ENCODE measurements at regions not wholly inside any gene's neighbourhood (a gene's known extent, or its start where the extent isn't known, plus 50 kb on each side); places are given as distances from the start of the nearest gene placed in this dataset.

DNA sequence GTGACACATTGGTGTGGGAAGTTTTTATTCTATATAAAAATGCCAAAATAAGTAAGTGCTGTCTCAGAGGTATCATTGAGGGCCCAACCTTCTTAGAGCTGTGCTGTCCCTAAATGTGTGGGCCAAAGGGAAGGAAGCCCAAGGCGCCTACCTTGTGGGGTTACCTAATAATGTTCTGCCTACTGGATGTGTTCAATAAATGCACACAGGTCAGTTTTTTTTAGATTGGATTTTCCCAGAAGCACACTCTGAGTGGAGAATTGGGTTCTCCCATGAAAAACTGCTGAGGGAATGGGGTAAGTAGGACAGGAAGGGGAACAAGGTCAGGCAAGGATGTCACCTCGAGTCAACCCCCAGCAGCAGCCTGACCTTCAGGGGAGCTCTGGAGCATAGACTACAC lies 168.7 kb upstream of the FRMD4B start:
- Mint-ChIP-seq H3K27me3 (no peaks in the 10 kb centered on the region), H3K36me3 (ENCODE audit: low read depth) (no peaks in the 10 kb centered on the region), H3K27ac (no peak overlapping the region), H3K4me1 (no peaks in the 10 kb centered on the region), H3K9me3 (no peaks in the 10 kb centered on the region), H3K4me3 (no peak overlapping the region)
- ChIA-PET POLR2A (no interaction called here), CTCF (no interaction called here)
- no peak for DNase-seq

DNA sequence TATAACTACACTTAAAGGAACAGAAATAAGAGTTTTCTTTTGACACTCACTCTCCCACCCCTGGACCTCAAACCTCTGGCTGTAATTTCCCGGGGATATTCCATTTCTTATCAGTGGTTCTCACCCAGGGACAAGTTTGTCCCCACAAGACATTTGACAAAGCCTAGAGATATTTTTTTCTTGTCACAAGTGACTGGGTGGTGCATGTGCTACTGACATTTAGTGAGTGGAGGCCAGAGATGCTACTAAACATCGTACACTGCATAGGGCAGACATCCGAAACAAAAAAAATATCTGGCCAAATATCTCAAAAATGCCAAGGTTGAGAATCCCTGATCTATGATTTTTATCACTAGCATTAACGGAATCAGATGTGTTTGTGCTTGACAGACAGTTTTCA lies 168.0 kb upstream of the FRMD4B start:
- DNase-seq: no peak
- no peaks in the 10 kb centered on the region for H3K4me1 Mint-ChIP-seq
- H3K9me3 Mint-ChIP-seq: no peaks in the 10 kb centered on the region
- H3K27ac Mint-ChIP-seq: no peak overlapping the region
- no peaks in the 10 kb centered on the region for H3K27me3 Mint-ChIP-seq
- ChIA-PET POLR2A (no interaction called here), CTCF (no interaction called here)
- H3K36me3 Mint-ChIP-seq (ENCODE audit: low read depth): no peaks in the 10 kb centered on the region
- H3K4me3 Mint-ChIP-seq: no peak overlapping the region

DNA sequence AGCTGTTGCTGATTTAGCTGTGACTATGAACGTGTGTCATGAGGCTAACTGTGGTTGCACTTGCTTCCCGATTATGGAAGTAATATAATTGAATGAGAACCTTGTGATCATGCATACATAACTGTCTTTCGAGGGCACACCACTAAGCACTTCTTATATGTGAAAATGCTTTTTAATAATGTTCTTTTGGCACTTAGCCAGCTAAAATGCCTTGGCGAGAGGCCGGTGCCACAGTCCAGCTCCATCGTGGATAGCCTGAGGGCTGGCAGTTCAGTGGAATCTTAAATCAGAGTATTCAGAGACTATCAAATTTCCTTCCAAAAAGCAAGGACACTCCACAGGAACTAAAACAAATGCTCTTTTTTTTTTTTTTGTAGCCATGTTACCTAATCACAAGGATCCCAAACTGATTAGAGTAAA lies 161.6 kb upstream of the FRMD4B start:
- no peaks in the 10 kb centered on the region for H3K9me3 Mint-ChIP-seq
- ChIA-PET POLR2A (no interaction called here), CTCF (no interaction called here)
- H3K4me1 Mint-ChIP-seq: no peaks in the 10 kb centered on the region
- no peak for DNase-seq
- H3K4me3 Mint-ChIP-seq: no peak overlapping the region
- peaks cover 14% of the 10 kb centered on the region for H3K27me3 Mint-ChIP-seq
- no peak overlapping the region for H3K27ac Mint-ChIP-seq
- no peaks in the 10 kb centered on the region for H3K36me3 Mint-ChIP-seq (ENCODE audit: low read depth)

DNA sequence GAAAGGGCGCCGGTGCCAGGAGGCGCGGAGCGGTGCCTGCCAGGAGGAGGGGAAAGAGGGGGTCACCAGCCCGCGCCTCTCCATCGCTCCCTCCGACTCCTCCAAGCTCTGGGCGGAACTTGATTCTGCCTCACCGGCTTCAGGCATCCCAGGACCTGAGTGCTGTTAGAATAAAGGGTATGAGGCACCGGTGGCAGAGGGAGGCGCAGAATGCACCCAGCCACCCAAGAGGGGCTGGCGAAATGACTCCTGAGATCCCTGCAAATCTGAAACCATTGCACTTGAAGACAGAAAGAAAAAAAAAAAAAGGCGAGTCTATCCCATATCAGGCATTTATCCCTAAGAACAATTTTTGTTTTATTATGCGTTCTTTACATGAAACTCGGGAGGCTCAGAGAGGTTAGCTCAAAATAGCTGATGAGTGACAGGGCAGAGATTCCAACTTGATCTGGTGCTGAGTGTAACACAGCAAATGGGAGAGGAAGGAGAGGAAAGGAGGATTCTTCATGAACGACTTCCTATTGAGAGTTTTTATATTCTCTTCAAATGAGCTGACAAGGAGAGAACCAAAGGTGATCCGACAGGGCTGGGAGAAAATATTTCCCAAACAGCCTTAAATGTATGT lies 157.0 kb upstream of the FRMD4B start:
- peaks cover 40% of the 10 kb centered on the region for H3K27me3 Mint-ChIP-seq
- no peak overlapping the region for H3K27ac Mint-ChIP-seq
- H3K9me3 Mint-ChIP-seq: no peaks in the 10 kb centered on the region
- no peak overlapping the region for H3K4me3 Mint-ChIP-seq
- ChIA-PET POLR2A (no interaction called here), CTCF (no interaction called here)
- H3K4me1 Mint-ChIP-seq: peaks cover 2% of the 10 kb centered on the region
- DNase-seq: no peak
- no peaks in the 10 kb centered on the region for H3K36me3 Mint-ChIP-seq (ENCODE audit: low read depth)

DNA sequence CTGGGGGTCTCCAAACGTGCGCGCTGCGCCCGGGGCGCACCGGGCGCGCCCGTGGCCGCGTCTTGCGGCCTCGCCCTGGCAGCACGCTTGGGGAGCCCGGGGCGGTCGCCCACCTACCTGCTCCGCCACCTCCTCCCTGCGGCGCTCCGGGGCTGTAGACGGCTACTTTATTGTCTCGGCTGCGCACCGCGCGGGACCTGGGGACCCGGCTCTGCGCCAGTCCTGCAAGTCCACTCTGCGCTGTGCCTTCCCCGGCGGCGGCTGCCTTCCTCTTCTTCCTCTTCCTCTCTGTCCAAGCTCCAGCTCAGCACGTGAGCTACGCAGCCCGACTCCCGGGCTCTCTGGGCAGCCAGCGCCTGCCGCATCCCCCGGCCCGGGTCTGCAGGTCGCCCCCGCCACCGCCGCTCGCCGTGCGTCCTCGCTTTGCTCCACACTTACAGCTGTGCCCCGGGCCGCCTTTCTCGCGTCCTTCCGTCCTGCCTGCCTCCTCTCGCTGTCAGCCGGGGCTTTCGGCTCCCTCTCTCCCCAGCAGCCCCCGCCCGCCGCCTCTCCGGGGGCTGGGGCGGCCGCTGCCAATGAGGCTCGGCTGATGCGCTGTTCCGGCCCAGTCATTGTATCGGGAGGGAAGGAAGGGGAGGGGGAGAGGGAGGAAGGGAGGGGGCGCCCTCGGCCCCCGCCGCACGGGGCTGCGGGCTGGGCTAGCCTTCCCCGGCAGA lies 156.4 kb upstream of the FRMD4B start:
- Mint-ChIP-seq H3K27me3 (peaks cover 42% of the 10 kb centered on the region), H3K27ac (no peak overlapping the region)

DNA sequence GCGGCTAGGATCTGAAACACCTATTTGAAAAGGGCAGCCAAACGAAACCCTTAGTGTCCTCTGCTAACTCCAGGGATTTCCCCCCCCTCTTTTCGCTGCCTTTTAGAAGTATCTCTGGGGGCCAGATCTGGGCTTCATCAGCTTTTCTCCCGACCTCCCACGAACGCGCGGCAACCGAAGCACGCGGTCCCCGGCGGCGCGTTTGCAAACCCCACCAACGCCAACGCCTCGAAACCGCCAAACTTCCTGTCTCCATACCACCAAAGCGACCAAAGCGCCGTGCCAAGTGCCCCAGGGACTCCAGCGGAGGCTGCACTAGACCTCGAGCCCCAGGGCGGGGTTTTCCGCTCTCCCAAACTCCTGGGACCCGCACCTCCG lies 155.8 kb upstream of the FRMD4B start:
- CTCF ChIA-PET: no interaction called here

More for the DNA sequence above, 156.4 kb upstream of the FRMD4B start:
- no peak overlapping the region for H3K4me3 Mint-ChIP-seq
- no peaks in the 10 kb centered on the region for H3K9me3 Mint-ChIP-seq
- no peaks in the 10 kb centered on the region for H3K36me3 Mint-ChIP-seq (ENCODE audit: low read depth)
- CTCF ChIA-PET: no interaction called here
- POLR2A ChIA-PET: no interaction called here
- no peak for DNase-seq
- H3K4me1 Mint-ChIP-seq: peaks cover 2% of the 10 kb centered on the region

DNA sequence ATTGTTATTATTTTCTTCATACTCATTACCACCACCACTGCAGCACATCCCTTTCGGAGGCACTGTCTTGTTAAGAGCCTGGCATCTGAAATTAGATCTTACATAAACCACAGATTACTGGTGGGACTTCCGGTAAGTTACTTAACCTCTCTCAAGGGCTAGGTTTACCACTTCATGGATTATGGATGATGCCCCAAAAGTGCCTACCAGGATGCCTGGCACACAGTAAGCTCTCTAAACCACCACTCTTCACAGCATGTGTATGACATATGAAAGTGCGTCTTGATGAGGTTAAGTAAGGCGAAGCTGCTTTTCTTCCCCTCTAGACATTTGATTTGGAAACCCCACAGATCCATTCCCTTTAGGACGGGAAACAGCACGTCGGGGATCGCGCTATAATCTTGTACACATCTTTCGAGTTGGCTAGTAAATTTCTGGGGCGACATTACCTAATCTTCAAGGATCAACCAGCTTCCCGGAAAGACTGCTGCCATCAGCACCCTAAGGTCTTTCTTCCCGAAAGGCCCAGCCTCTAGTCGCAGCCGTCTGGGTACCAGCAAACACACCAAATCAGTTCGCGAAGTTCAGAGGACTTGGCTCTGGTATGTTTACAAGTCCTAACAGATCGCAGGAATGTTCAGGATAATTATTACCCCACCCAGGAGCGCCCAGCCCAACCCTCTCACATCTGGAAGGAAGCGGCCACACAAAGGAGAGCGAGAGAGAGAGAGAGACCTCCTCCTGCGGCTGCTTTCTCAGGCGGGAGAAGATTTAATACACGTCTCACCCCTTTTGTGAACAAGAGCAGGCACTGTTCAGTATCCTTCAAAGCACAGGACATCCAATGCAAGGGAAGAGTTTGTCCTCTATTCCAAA lies 155.1 kb upstream of the FRMD4B start:
- H3K9me3 Mint-ChIP-seq: no peaks in the 10 kb centered on the region
- CTCF ChIA-PET: no interaction called here
- H3K27ac Mint-ChIP-seq: no peak overlapping the region
- H3K4me1 Mint-ChIP-seq: peaks cover 2% of the 10 kb centered on the region
- POLR2A ChIA-PET: no interaction called here
- no peaks in the 10 kb centered on the region for H3K36me3 Mint-ChIP-seq (ENCODE audit: low read depth)
- H3K4me3 Mint-ChIP-seq: no peak overlapping the region
- DNase-seq: no peak
- H3K27me3 Mint-ChIP-seq: peaks cover 42% of the 10 kb centered on the region

More for the DNA sequence above, 155.8 kb upstream of the FRMD4B start:
- no peak overlapping the region for H3K27ac Mint-ChIP-seq
- peaks cover 2% of the 10 kb centered on the region for H3K4me1 Mint-ChIP-seq
- DNase-seq: no peak
- no peaks in the 10 kb centered on the region for H3K36me3 Mint-ChIP-seq (ENCODE audit: low read depth)
- H3K27me3 Mint-ChIP-seq: peaks cover 42% of the 10 kb centered on the region
- no peaks in the 10 kb centered on the region for H3K9me3 Mint-ChIP-seq
- POLR2A ChIA-PET: no interaction called here
- no peak overlapping the region for H3K4me3 Mint-ChIP-seq

DNA sequence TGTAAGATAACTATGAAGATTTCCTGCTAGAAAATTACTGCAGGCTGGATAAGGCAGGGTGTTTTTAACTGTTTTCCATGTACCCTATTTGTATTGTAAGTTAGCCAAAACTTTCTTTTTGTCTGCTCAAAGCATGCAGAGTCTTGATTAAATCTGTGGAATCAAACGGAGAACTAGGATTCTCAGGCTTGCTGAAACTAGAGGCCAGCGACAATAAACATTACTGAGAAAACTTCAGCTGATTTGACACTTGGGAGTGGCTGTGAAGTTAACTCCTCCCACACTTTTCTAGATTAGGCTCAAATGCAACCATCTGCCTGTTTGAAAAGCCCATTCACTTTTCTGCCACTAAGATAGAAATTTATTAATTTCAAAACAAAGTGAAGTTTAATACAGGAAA lies 153.2 kb upstream of the FRMD4B start:
- H3K4me3 Mint-ChIP-seq: no peak overlapping the region
- H3K27ac Mint-ChIP-seq: no peak overlapping the region
- no peak for DNase-seq
- H3K9me3 Mint-ChIP-seq: no peaks in the 10 kb centered on the region
- H3K4me1 Mint-ChIP-seq: peaks cover 2% of the 10 kb centered on the region
- POLR2A ChIA-PET: no interaction called here
- H3K27me3 Mint-ChIP-seq: peaks cover 39% of the 10 kb centered on the region
- no peaks in the 10 kb centered on the region for H3K36me3 Mint-ChIP-seq (ENCODE audit: low read depth)
- CTCF ChIA-PET: no interaction called here

DNA sequence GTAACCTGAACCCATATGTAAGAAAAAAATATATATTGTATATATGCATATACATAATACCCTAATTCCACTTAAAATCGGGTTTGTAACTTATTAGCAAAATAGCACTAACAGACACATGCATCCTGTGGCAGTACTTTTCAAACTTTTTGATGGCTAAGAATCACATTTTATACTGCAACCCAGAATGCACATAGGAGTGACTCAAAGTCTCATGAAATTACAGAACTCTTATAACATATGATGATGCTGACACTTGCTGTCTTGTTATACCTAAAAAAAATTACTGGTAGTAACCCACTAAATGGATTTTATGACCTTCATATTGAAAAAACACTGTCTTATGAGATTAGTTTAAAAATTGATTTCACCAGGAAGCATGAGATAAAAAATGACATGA lies 152.4 kb upstream of the FRMD4B start:
- no peak overlapping the region for H3K4me3 Mint-ChIP-seq
- H3K4me1 Mint-ChIP-seq: peaks cover 2% of the 10 kb centered on the region
- H3K27me3 Mint-ChIP-seq: peaks cover 40% of the 10 kb centered on the region
- ChIA-PET CTCF (no interaction called here), POLR2A (no interaction called here)
- no peaks in the 10 kb centered on the region for H3K9me3 Mint-ChIP-seq
- no peak for DNase-seq
- H3K27ac Mint-ChIP-seq: no peak overlapping the region
- H3K36me3 Mint-ChIP-seq (ENCODE audit: low read depth): no peaks in the 10 kb centered on the region

DNA sequence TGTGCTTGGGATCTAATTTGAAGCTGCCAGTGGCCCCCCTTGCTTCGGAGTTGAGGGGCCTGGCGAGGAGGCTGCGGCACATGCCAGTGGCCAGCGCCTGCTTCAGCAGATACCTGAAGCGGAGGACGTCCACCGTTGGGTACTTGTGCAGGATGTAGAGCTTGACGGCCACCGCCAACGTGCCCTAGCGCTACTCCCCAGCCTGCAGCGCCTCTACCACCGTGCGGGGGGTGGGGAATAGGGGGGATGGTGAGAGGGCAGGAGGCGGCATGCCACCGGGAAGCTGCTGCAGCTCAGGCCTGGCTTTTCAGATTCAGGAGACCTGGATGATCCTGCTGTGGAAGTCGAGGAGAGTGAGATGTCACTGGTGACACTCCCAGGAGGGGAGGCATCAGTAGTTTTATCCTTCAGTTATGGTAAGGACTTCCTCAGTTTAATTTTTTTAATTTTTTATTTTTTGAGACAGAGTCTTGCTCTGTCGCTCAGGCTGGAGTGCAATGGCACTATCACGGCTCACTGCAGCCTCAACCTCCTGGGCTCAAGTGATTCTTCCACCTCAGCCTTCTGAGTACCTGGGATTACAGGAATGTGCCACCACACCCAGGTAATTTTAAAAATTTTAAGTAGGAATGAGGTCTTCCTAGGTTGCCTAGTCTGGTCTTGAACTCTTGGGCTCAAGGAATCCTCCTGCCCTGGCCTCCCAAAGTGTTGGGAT lies 150.6 kb upstream of the FRMD4B start:
- H3K9me3 Mint-ChIP-seq: no peaks in the 10 kb centered on the region
- no peak overlapping the region for H3K4me3 Mint-ChIP-seq
- no peaks in the 10 kb centered on the region for H3K36me3 Mint-ChIP-seq (ENCODE audit: low read depth)
- H3K4me1 Mint-ChIP-seq: no peaks in the 10 kb centered on the region
- peaks cover 35% of the 10 kb centered on the region for H3K27me3 Mint-ChIP-seq
- ChIA-PET CTCF (no interaction called here), POLR2A (no interaction called here)
- H3K27ac Mint-ChIP-seq: no peak overlapping the region
- DNase-seq: no peak

DNA sequence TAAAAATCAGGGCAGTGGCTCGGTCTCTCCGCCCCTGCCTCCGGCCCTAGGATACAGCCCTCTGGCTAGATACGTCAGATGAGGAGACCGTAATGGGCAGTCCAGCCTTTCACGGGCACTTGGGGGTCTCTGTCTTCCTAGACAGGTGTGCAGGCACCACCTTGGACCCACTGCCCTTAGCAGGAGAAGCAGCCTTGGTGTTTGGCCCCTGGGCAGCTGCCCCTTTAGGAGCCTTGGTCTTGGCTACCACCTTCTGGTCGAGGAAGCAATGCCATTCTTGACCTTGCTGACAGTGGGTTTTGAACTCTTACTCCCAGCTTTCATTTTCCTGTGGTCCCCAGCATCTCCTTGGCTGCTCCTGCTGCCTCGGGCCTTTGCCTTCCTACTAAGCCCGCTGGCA lies 149.7 kb upstream of the FRMD4B start:
- Mint-ChIP-seq H3K9me3 (no peaks in the 10 kb centered on the region), H3K4me3 (no peak overlapping the region), H3K27ac (no peak overlapping the region), H3K4me1 (no peaks in the 10 kb centered on the region), H3K36me3 (ENCODE audit: low read depth) (no peaks in the 10 kb centered on the region), H3K27me3 (peaks cover 28% of the 10 kb centered on the region)
- CTCF ChIA-PET: no interaction called here
- no peak for DNase-seq
- POLR2A ChIA-PET: no interaction called here

DNA sequence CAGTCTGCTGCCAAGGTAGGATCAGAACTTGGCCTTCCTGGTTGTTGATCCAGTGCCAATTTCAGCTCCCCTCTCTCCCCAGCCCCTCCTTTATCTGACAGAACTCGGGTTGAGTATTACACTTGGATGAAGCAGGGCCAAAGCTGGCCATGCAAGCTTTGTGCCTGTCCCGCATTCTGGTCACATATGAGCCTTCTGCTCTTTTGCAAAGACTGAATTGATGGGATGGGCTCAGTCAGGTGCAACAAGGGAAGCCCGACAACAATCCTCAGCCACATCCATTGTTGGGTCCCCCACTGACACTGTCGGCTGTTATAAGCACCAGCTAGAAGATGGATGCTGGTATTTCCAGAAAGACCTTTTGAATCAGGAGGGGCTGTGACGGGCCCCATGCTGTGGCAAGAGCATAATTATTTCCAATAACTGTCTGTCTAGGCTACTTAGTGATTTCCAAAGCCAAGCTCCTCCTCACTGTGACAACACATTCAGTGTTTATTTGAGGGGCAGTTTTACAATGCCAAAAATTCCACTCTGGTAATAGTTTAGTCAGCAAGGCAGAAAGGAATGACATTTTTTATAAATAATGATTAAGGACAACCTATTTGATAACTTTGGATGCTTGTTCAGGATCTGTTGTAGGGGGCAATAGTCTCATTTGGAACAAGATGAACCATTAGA lies 146.8 kb upstream of the FRMD4B start:
- peaks cover 14% of the 10 kb centered on the region for H3K27me3 Mint-ChIP-seq

More for the DNA sequence above, 146.8 kb upstream of the FRMD4B start:
- ChIA-PET CTCF (no interaction called here), POLR2A (no interaction called here)
- no peaks in the 10 kb centered on the region for H3K4me1 Mint-ChIP-seq
- H3K4me3 Mint-ChIP-seq: no peak overlapping the region
- H3K36me3 Mint-ChIP-seq (ENCODE audit: low read depth): no peaks in the 10 kb centered on the region
- H3K27ac Mint-ChIP-seq: no peak overlapping the region
- no peaks in the 10 kb centered on the region for H3K9me3 Mint-ChIP-seq
- no peak for DNase-seq
